OCI-LY1 (cell line): ENCODE measurements at regions not wholly inside any gene's neighbourhood (a gene's known extent, or its start where the extent isn't known, plus 50 kb on each side); places are given as distances from the start of the nearest gene placed in this dataset.
"Not testable (repeated sequence)": the region's sequence is repeated elsewhere in the genome, so short reads cannot be mapped to it uniquely, and the experiment has no call there.

ENCODE experiments used
- H2AFZ ChIP-seq: fragments of 200-600 bp; sonication (generic), shearing (Covaris generic); 2 replicates; pipeline ENCODE4 v1.6.0; 2014; ENCODE audit warnings: antibody characterized with exemption, mild to moderate bottlenecking, low read length
- H3F3A ChIP-seq: fragments of 200-600 bp; sonication (generic), shearing (Covaris generic); 2 replicates; pipeline ENCODE4 v1.6.0; 2014; ENCODE audit warnings: mild to moderate bottlenecking, antibody characterized with exemption, low read length, moderate library complexity; ENCODE audit not compliant: insufficient read depth
- H3K27ac ChIP-seq: fragments of 200-600 bp; sonication (generic); 2 replicates; pipeline ENCODE4 v1.5.1; 2014; ENCODE audit warnings: low read length, mixed run types, mild to moderate bottlenecking, low read depth; ENCODE audit not compliant: poor library complexity, severe bottlenecking
- H3K27me3 ChIP-seq: fragments of 200-600 bp; sonication (generic); 2 replicates; pipeline ENCODE4 v1.6.0; 2014; ENCODE audit warnings: antibody characterized with exemption, mild to moderate bottlenecking, low read length, moderate library complexity; ENCODE audit not compliant: insufficient read depth
- H3K36me3 ChIP-seq: fragments of 200-600 bp; sonication (generic); 2 replicates; pipeline ENCODE4 v1.6.1; 2014; ENCODE audit warnings: mild to moderate bottlenecking, antibody characterized with exemption, low read length, moderate library complexity, mixed read lengths; ENCODE audit not compliant: insufficient read depth
- H3K4me1 ChIP-seq: fragments of 200-600 bp; sonication (generic); 2 replicates; pipeline ENCODE4 v1.5.1; 2014; ENCODE audit warnings: mild to moderate bottlenecking, low read length, moderate library complexity; ENCODE audit not compliant: insufficient read depth, severe bottlenecking
- H3K4me2 ChIP-seq: fragments of 200-600 bp; sonication (generic), shearing (Covaris generic); 2 replicates; pipeline ENCODE4 v1.6.1; 2014; ENCODE audit warnings: low read length
- H3K4me3 ChIP-seq: fragments of 200-600 bp; sonication (generic); 2 replicates; pipeline ENCODE4 v1.5.1; 2014; ENCODE audit warnings: low read length, low read depth, mild to moderate bottlenecking, mixed read lengths; ENCODE audit not compliant: poor library complexity, severe bottlenecking
- H3K79me2 ChIP-seq: fragments of 200-600 bp; shearing (Covaris generic); 2 replicates; pipeline ENCODE4 v1.6.1; 2016; ENCODE audit warnings: mixed run types, low read length, mixed read lengths; ENCODE audit not compliant: insufficient read depth
- H3K9ac ChIP-seq: fragments of 200-600 bp; sonication (generic), shearing (Covaris generic); 2 replicates; pipeline ENCODE4 v1.6.1; 2014; ENCODE audit warnings: mild to moderate bottlenecking, low read length, mixed read lengths
- H3K9me2 ChIP-seq: fragments of 200-600 bp; sonication (generic), shearing (Covaris generic); 2 replicates; pipeline ENCODE4 v1.6.1; 2014; ENCODE audit warnings: low read depth, mild to moderate bottlenecking, low read length, mixed read lengths
- H3K9me3 ChIP-seq: fragments of 200-600 bp; shearing (Covaris generic); 2 replicates; pipeline ENCODE4 v1.6.1; 2014; ENCODE audit warnings: low read length, mixed read lengths
- H4K20me1 ChIP-seq: fragments of 200-600 bp; sonication (generic), shearing (Covaris generic); 2 replicates; pipeline ENCODE4 v1.6.0; 2016; ENCODE audit warnings: mild to moderate bottlenecking, low read length; ENCODE audit not compliant: insufficient read depth
- CTCF ChIP-seq: fragments of 200-600 bp; sonication (generic), shearing (Covaris generic); IDR thresholded peaks from 2 replicates; pipeline ENCODE4 v1.5.1; 2017; ENCODE audit warnings: mild to moderate bottlenecking, antibody characterized with exemption, low read length, moderate library complexity, mixed read lengths
- EZH2 ChIP-seq: fragments of 200-600 bp; sonication (generic), shearing (Covaris generic); IDR thresholded peaks from 2 replicates; pipeline ENCODE4 v1.8.0; 2017; ENCODE audit warnings: borderline replicate concordance, mixed run types, mild to moderate bottlenecking, antibody characterized with exemption, low read length, moderate library complexity, mixed read lengths

- not testable (repeated sequence) for H3K9me2 ChIP-seq, H3K4me3 ChIP-seq, H3K9ac ChIP-seq, H3F3A ChIP-seq, H4K20me1 ChIP-seq, H3K4me2 ChIP-seq, H2AFZ ChIP-seq, H3K4me1 ChIP-seq, H3K79me2 ChIP-seq, H3K36me3 ChIP-seq, H3K27me3 ChIP-seq, H3K9me3 ChIP-seq, H3K27ac ChIP-seq
These were observed 171.7 kb upstream of the POGK start for GRCh38 chr1:166667600-166667999.

- Histone ChIP-seq H3K79me2 (no peaks in the 10 kb centered on the region), H4K20me1 (no peaks in the 10 kb centered on the region), H3K27ac (no peak overlapping the region), H3K27me3 (no peaks in the 10 kb centered on the region), H3K4me3 (no peak overlapping the region), H3K9ac (no peak overlapping the region), H2AFZ (no peak overlapping the region), H3K4me2 (no peak overlapping the region), H3K4me1 (no peaks in the 10 kb centered on the region), H3F3A (no peaks in the 10 kb centered on the region), H3K36me3 (no peaks in the 10 kb centered on the region), H3K9me3 (no peaks in the 10 kb centered on the region), H3K9me2 (no peaks in the 10 kb centered on the region)
- TF ChIP-seq CTCF, result no peak
- TF ChIP-seq EZH2, result no peak
These were observed 167.6 kb upstream of the POGK start for GRCh38 chr1:166671627-166672026.

- no peaks in the 10 kb centered on the region for H3F3A ChIP-seq
- H3K27ac ChIP-seq, result no peak overlapping the region
- no peak overlapping the region for H3K4me2 ChIP-seq
- H3K4me3 ChIP-seq, result no peak overlapping the region
- no peaks in the 10 kb centered on the region for H3K27me3 ChIP-seq
- TF ChIP-seq CTCF, result no peak
- no peak for TF ChIP-seq EZH2
- H4K20me1 ChIP-seq, result no peaks in the 10 kb centered on the region
- H2AFZ ChIP-seq, result no peak overlapping the region
- H3K4me1 ChIP-seq, result no peaks in the 10 kb centered on the region
- no peaks in the 10 kb centered on the region for H3K9me2 ChIP-seq
- H3K9ac ChIP-seq, result no peak overlapping the region
- H3K79me2 ChIP-seq, result no peaks in the 10 kb centered on the region
- no peaks in the 10 kb centered on the region for H3K9me3 ChIP-seq
- no peaks in the 10 kb centered on the region for H3K36me3 ChIP-seq
These were observed 165.6 kb upstream of the POGK start for GRCh38 chr1:166673722-166674121.

- TF ChIP-seq EZH2 (no peak), CTCF (no peak)
- no peaks in the 10 kb centered on the region for H3K9me2 ChIP-seq
- no peak overlapping the region for H2AFZ ChIP-seq
- H3K27ac ChIP-seq, result no peak overlapping the region
- H3K36me3 ChIP-seq, result no peaks in the 10 kb centered on the region
- no peaks in the 10 kb centered on the region for H3F3A ChIP-seq
- H3K27me3 ChIP-seq, result no peaks in the 10 kb centered on the region
- H3K4me2 ChIP-seq, result no peak overlapping the region
- H3K4me1 ChIP-seq, result no peaks in the 10 kb centered on the region
- H3K9ac ChIP-seq, result no peak overlapping the region
- no peaks in the 10 kb centered on the region for H3K79me2 ChIP-seq
- H4K20me1 ChIP-seq, result no peaks in the 10 kb centered on the region
- H3K4me3 ChIP-seq, result no peak overlapping the region
- no peaks in the 10 kb centered on the region for H3K9me3 ChIP-seq
These were observed 164.1 kb upstream of the POGK start for GRCh38 chr1:166675213-166675612.
